A549 (cell line): ENCODE measurements at regions not wholly inside any gene's neighbourhood (a gene's known extent, or its start where the extent isn't known, plus 50 kb on each side); places are given as distances from the start of the nearest gene placed in this dataset.
"Not testable (repeated sequence)": the region's sequence is repeated elsewhere in the genome, so short reads cannot be mapped to it uniquely, and the experiment has no call there.

Experiments used
- CEBPB ChIP-seq, 2 experiments: fragments of >200 bp in 1 of 2; sonication (Bioruptor Twin) in 1 of 2; formaldehyde crosslinking in 1 of 2; IDR thresholded peaks; 2 replicates each; pipeline ENCODE4 v1.6.1; 2012 to 2016
- EP300 ChIP-seq, 2 experiments: fragments of >200 bp; sonication (Bioruptor Twin); formaldehyde crosslinking; IDR thresholded peaks; 2 replicates in 1 of 2; 3 replicates in 1 of 2; pipeline ENCODE4 v1.6.1; 2016 to 2017
- FOSL2 ChIP-seq, 2 experiments: fragments of 450-650 bp in 1 of 2; fragments of >200 bp in 1 of 2; sonication (Bioruptor Twin) in 1 of 2; formaldehyde crosslinking; IDR thresholded peaks; 2 replicates each; pipeline versions ENCODE4 v1.5.0 to v1.6.1; 2016 to 2020; ENCODE audit warnings: mild to moderate bottlenecking in 1 of 2, moderate library complexity in 1 of 2
- PHF8 ChIP-seq: fragments of 200-600 bp; sonication (generic); IDR thresholded peaks from 2 replicates; pipeline ENCODE4 v1.6.1; 2016; ENCODE audit warnings: low read depth, mild to moderate bottlenecking, antibody characterized with exemption, moderate library complexity, borderline replicate concordance
- ZC3H11A ChIP-seq: fragments of 450-650 bp; IDR thresholded peaks from 2 replicates; pipeline ENCODE4 v1.6.1; 2014; ENCODE audit warnings: antibody characterized with exemption, mild to moderate bottlenecking
- TF ChIP-seq, protein P1 (sequence below): fragments of >200 bp; sonication (Bioruptor Twin); formaldehyde crosslinking; IDR thresholded peaks from 3 replicates; pipeline ENCODE4 v1.6.1; 2016
- TF ChIP-seq, protein P2 (sequence below): fragments of 150-350 bp; IDR thresholded peaks from 2 replicates; pipeline ENCODE4 v1.6.1; 2014; ENCODE audit warnings: low read depth, mild to moderate bottlenecking, low read length
- TF ChIP-seq, protein P3 (sequence below): fragments of >200 bp; sonication (Bioruptor Twin); formaldehyde crosslinking; IDR thresholded peaks from 3 replicates; pipeline ENCODE4 v1.5.1; 2016
- TF ChIP-seq, protein P4 (sequence below): IDR thresholded peaks from 2 replicates; pipeline ENCODE4 v1.6.1; 2012

DNA sequence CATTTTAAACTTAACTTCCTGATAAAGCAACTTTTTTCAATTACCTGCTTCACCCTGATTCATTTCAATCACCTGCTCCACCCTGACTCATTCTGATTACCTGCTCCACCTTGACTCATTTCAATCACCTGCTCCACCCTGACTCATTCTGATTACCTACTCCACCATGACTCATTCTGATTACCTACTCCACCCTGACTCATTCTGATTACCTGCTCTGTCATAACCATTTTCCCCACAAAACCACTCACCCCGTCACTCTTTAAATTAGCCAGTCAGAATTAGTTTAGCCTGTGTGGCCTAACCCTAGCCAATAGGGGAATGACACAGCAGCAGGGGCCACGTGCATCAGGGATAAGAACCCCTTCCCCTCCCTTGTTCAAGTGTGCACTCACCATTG, 300.5 kb downstream of the PAPSS1 start:
- TF ChIP-seq EP300 (IDR thresholded peaks at IDR 0.05); PHF8; CEBPB (IDR thresholded peaks at IDR 0.05); FOSL2 (IDR thresholded peaks at IDR 0.05); FOSL2 (CRISPR knock-in tag; IDR thresholded peaks at IDR 0.05); ZC3H11A: not testable (repeated sequence)
- TF ChIP-seq, protein P1, sequence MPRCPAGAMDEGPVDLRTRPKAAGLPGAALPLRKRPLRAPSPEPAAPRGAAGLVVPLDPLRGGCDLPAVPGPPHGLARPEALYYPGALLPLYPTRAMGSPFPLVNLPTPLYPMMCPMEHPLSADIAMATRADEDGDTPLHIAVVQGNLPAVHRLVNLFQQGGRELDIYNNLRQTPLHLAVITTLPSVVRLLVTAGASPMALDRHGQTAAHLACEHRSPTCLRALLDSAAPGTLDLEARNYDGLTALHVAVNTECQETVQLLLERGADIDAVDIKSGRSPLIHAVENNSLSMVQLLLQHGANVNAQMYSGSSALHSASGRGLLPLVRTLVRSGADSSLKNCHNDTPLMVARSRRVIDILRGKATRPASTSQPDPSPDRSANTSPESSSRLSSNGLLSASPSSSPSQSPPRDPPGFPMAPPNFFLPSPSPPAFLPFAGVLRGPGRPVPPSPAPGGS = not testable (repeated sequence)
- TF ChIP-seq, protein P2, sequence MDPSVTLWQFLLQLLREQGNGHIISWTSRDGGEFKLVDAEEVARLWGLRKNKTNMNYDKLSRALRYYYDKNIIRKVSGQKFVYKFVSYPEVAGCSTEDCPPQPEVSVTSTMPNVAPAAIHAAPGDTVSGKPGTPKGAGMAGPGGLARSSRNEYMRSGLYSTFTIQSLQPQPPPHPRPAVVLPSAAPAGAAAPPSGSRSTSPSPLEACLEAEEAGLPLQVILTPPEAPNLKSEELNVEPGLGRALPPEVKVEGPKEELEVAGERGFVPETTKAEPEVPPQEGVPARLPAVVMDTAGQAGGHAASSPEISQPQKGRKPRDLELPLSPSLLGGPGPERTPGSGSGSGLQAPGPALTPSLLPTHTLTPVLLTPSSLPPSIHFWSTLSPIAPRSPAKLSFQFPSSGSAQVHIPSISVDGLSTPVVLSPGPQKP = not testable (repeated sequence)
- TF ChIP-seq, protein P3, sequence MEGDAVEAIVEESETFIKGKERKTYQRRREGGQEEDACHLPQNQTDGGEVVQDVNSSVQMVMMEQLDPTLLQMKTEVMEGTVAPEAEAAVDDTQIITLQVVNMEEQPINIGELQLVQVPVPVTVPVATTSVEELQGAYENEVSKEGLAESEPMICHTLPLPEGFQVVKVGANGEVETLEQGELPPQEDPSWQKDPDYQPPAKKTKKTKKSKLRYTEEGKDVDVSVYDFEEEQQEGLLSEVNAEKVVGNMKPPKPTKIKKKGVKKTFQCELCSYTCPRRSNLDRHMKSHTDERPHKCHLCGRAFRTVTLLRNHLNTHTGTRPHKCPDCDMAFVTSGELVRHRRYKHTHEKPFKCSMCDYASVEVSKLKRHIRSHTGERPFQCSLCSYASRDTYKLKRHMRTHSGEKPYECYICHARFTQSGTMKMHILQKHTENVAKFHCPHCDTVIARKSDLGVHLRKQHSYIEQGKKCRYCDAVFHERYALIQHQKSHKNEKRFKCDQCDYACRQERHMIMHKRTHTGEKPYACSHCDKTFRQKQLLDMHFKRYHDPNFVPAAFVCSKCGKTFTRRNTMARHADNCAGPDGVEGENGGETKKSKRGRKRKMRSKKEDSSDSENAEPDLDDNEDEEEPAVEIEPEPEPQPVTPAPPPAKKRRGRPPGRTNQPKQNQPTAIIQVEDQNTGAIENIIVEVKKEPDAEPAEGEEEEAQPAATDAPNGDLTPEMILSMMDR = not testable (repeated sequence)
- TF ChIP-seq, protein P4, sequence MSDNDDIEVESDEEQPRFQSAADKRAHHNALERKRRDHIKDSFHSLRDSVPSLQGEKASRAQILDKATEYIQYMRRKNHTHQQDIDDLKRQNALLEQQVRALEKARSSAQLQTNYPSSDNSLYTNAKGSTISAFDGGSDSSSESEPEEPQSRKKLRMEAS = not testable (repeated sequence)
